PC-3 (cell line): ENCODE measurements at regions not wholly inside any gene's neighbourhood (a gene's known extent, or its start where the extent isn't known, plus 50 kb on each side); places are given as distances from the start of the nearest gene placed in this dataset.

Experiments
- ATAC-seq: fragments of 200-7000 bp; cut with Tn5 transposase; 2 replicates; pipeline ENCODE4 v1.9.1; 2020; ENCODE audit warnings: mild to moderate bottlenecking, moderate library complexity
- BruUV-seq: library from RNA; stranded (reverse); fragments of 400-500 nt; replicated peaks from 2 replicates; lab custom pipeline; 2021; lab: Mats Ljungman, UMichigan
- CTCF ChIA-PET: fragments of 300-600 bp; sonication (Branson Sonifier 250); formaldehyde crosslinking; loops from one replicate; lab custom pipeline; 2022; ENCODE audit warnings: antibody characterized with exemption; lab: Charles Lee
- POLR2A ChIA-PET: fragments of 300-600 bp; sonication (Branson Sonifier 250); formaldehyde crosslinking; loops from one replicate; lab custom pipeline; 2022; ENCODE audit warnings: antibody characterized with exemption; ENCODE audit not compliant: unreplicated experiment; lab: Charles Lee
- DNase-seq: peaks from one replicate; pipeline ENCODE4 v3.0.0-alpha.2; 2015
- H2AFZ ChIP-seq: fragments of 300-600 bp; sonication (generic); 2 replicates; pipeline ENCODE4 v1.6.0; 2016; ENCODE audit warnings: antibody characterized with exemption, low read length
- H3F3A ChIP-seq: fragments of 300-600 bp; sonication (generic); one replicate; pipeline ENCODE4 v1.6.0; 2017; ENCODE audit warnings: antibody characterized with exemption, low read length, control low read depth, mild to moderate bottlenecking; ENCODE audit not compliant: unreplicated experiment
- H3K27ac ChIP-seq: fragments of 300-600 bp; sonication (generic); 2 replicates; pipeline ENCODE4 v1.5.1; 2016; ENCODE audit warnings: mild to moderate bottlenecking, low read length
- H3K27me3 ChIP-seq: fragments of 300-600 bp; sonication (generic); 2 replicates; pipeline ENCODE4 v1.6.1; 2016; ENCODE audit warnings: low read length, mixed read lengths
- H3K36me3 ChIP-seq: fragments of 300-600 bp; sonication (generic); 2 replicates; pipeline ENCODE4 v1.6.1; 2016; ENCODE audit warnings: low read depth, mixed run types, low read length, mixed read lengths
- H3K4me1 ChIP-seq: fragments of 300-600 bp; sonication (generic); 2 replicates; pipeline ENCODE4 v1.5.1; 2016; ENCODE audit warnings: low read length; ENCODE audit not compliant: insufficient read depth
- H3K4me2 ChIP-seq: fragments of 300-600 bp; sonication (generic); 2 replicates; pipeline ENCODE4 v1.6.0; 2016; ENCODE audit warnings: low read length
- H3K4me3 ChIP-seq: fragments of 300-600 bp; sonication (generic); 2 replicates; pipeline ENCODE4 v1.5.1; 2016; ENCODE audit warnings: mild to moderate bottlenecking, low read length, mixed read lengths
- H3K79me2 ChIP-seq: fragments of 300-600 bp; sonication (generic); 2 replicates; pipeline ENCODE4 v1.6.1; 2017; ENCODE audit warnings: low read length, mixed read lengths
- H3K9ac ChIP-seq: fragments of 300-600 bp; sonication (generic); 2 replicates; pipeline ENCODE4 v1.6.0; 2016; ENCODE audit warnings: mild to moderate bottlenecking, low read length
- H3K9me2 ChIP-seq: fragments of 300-600 bp; sonication (generic); replicated peaks from 2 replicates; pipeline ENCODE4 v1.6.1; 2016; ENCODE audit warnings: mixed run types, low read length, mixed read lengths
- H3K9me3 ChIP-seq: fragments of 300-600 bp; sonication (generic); 2 replicates; pipeline ENCODE4 v1.6.1; 2016; ENCODE audit warnings: low read length, mixed read lengths
- H4K20me1 ChIP-seq: fragments of 300-600 bp; sonication (generic); 2 replicates; pipeline ENCODE4 v1.6.1; 2016; ENCODE audit warnings: low read length, mixed read lengths
- CTCF ChIP-seq: fragments of 300-600 bp; sonication (generic); conservative IDR thresholded peaks from 2 replicates; pipeline ENCODE4 v1.5.1; 2017; ENCODE audit warnings: antibody characterized with exemption, low read depth, mild to moderate bottlenecking, low read length
- EZH2 ChIP-seq: fragments of 300-600 bp; sonication (generic); IDR thresholded peaks from one replicate; pipeline ENCODE4 v1.6.1; 2017; ENCODE audit warnings: antibody characterized with exemption, mild to moderate bottlenecking, low read length; ENCODE audit not compliant: unreplicated experiment
- EZH2phosphoT487 ChIP-seq: fragments of 300-600 bp; sonication (generic); IDR thresholded peaks from 2 replicates; pipeline ENCODE4 v1.6.1; 2018; ENCODE audit warnings: mild to moderate bottlenecking, antibody characterized with exemption, low read length, borderline replicate concordance
- intact Hi-C: fragments of 100-400 bp; cut with micrococcal nuclease; formaldehyde crosslinking; loops from 2 replicates; pipeline ENCODE4 v1.9.0; 2023

GRCh38 chr13:39895254-39895653, 239.8 kb downstream of the COG6 start:
- no TSS peak for BruUV-seq
- Histone ChIP-seq H3K27ac (no peak overlapping the region), H3K9me3 (no peaks in the 10 kb centered on the region), H4K20me1 (no peaks in the 10 kb centered on the region), H3K4me3 (no peak overlapping the region), H3F3A (no peaks in the 10 kb centered on the region), H2AFZ (no peak overlapping the region), H3K27me3 (no peaks in the 10 kb centered on the region), H3K36me3 (no peaks in the 10 kb centered on the region), H3K9ac (no peak overlapping the region), H3K4me1 (no peaks in the 10 kb centered on the region), H3K79me2 (no peaks in the 10 kb centered on the region), H3K4me2 (no peak overlapping the region), H3K9me2 (no peaks in the 10 kb centered on the region)
- ChIA-PET POLR2A (interaction anchor here (0.5 kb wide), 1 partner anchor 34 kb away, joined by 3 read pairs; no protein-coding TSS in a partner anchor), CTCF (no interaction called here)
- intact Hi-C loops: no loop called here
- ATAC-seq (no peak), DNase-seq (no peak)
- TF ChIP-seq EZH2phosphoT487: no peak
- no peak for TF ChIP-seq EZH2
- TF ChIP-seq CTCF: no peak

- Histone ChIP-seq H3F3A (no peaks in the 10 kb centered on the region), H3K36me3 (no peaks in the 10 kb centered on the region), H3K79me2 (no peaks in the 10 kb centered on the region), H3K4me2 (no peak overlapping the region), H2AFZ (no peak overlapping the region), H3K9ac (no peak overlapping the region), H3K4me3 (no peak overlapping the region), H3K9me2 (no peaks in the 10 kb centered on the region), H3K27me3 (no peaks in the 10 kb centered on the region), H3K27ac (no peak overlapping the region), H3K9me3 (no peaks in the 10 kb centered on the region), H4K20me1 (no peaks in the 10 kb centered on the region), H3K4me1 (no peaks in the 10 kb centered on the region)
- BruUV-seq: no TSS peak
- CTCF ChIA-PET: no interaction called here
- intact Hi-C loops: no loop called here
- ATAC-seq (no peak), DNase-seq (no peak)
- TF ChIP-seq EZH2phosphoT487 (no peak), EZH2 (no peak), CTCF (no peak)
- POLR2A ChIA-PET: no interaction called here
Observed at GRCh38 chr13:39897636-39898035, 242.2 kb downstream of the COG6 start.

- Histone ChIP-seq H3K79me2 (no peaks in the 10 kb centered on the region), H3K9ac (no peak overlapping the region), H3K4me2 (no peak overlapping the region), H3K27me3 (no peaks in the 10 kb centered on the region), H3K27ac (no peak overlapping the region), H3F3A (no peaks in the 10 kb centered on the region), H3K4me3 (no peak overlapping the region), H2AFZ (no peak overlapping the region), H3K9me2 (no peaks in the 10 kb centered on the region), H3K4me1 (no peaks in the 10 kb centered on the region), H3K9me3 (no peaks in the 10 kb centered on the region), H3K36me3 (no peaks in the 10 kb centered on the region), H4K20me1 (no peaks in the 10 kb centered on the region)
- ChIA-PET CTCF (no interaction called here), POLR2A (no interaction called here)
- intact Hi-C loops: no loop called here
- ATAC-seq (no peak), DNase-seq (no peak)
- no TSS peak for BruUV-seq
- TF ChIP-seq EZH2: no peak
Observed at GRCh38 chr13:39900106-39900750, 244.8 kb downstream of the COG6 start.
